Esophagus muscularis mucosa (tissue), 4 donors: ENCODE measurements at regions not wholly inside any gene's neighbourhood (a gene's known extent, or its start where the extent isn't known, plus 50 kb on each side); places are given as distances from the start of the nearest gene placed in this dataset.

Experiments
- DNase-seq: peaks from one replicate; pipeline ENCODE4 v3.0.0-alpha.2; 2017; ENCODE audit errors: extremely low spot score
- H3K27ac ChIP-seq, 4 donors: fragments of 200-600 bp; sonication (generic); replicated peaks in 1 of 4; 1 replicate in 3 of 4; 2 replicates in 1 of 4; pipeline ENCODE4 v1.5.1; 2016 to 2019; ENCODE audit warnings: mild to moderate bottlenecking in 1 of 4
- H3K27me3 ChIP-seq, 4 donors: fragments of 200-600 bp; sonication (generic); one replicate each; pipeline versions ENCODE4 v1.5.1 to v1.6.0; 2016 to 2019
- H3K36me3 ChIP-seq, 4 donors: fragments of 200-600 bp; sonication (generic); one replicate each; pipeline ENCODE4 v1.5.1; 2016 to 2019
- H3K4me1 ChIP-seq, 4 donors: fragments of 200-600 bp; sonication (generic); one replicate each; pipeline ENCODE4 v1.5.1; 2016 to 2019
- H3K4me3 ChIP-seq, 4 donors: fragments of 200-600 bp; sonication (generic); 1 replicate in 2 of 4; 2 replicates in 2 of 4; pipeline ENCODE4 v1.5.1; 2016 to 2019; ENCODE audit warnings: mild to moderate bottlenecking in 4 of 4, moderate library complexity in 1 of 4
- H3K9me3 ChIP-seq, 4 donors: fragments of 200-600 bp; sonication (generic); 1 replicate in 3 of 4; 2 replicates in 1 of 4; pipeline ENCODE4 v1.5.1; 2016 to 2019
- CTCF ChIP-seq, 3 experiments: fragments of 200-600 bp in 2 of 3; fragments of 450-650 bp in 1 of 3; sonication (generic) in 2 of 3; IDR thresholded peaks; one replicate each; pipeline ENCODE4 v1.5.1; 2017 to 2019; ENCODE audit warnings: antibody characterized with exemption in 3 of 3, mild to moderate bottlenecking in 2 of 3, moderate library complexity in 1 of 3
- EP300 ChIP-seq: sonication (generic); formaldehyde crosslinking; IDR thresholded peaks from one replicate; pipeline ENCODE4 v1.6.1; 2017; ENCODE audit warnings: antibody characterized with exemption
- POLR2A ChIP-seq: fragments of 450-650 bp; IDR thresholded peaks from one replicate; pipeline ENCODE4 v1.6.1; 2017; ENCODE audit warnings: antibody characterized with exemption, moderate library complexity, mild to moderate bottlenecking, low read depth
- POLR2AphosphoS5 ChIP-seq, 2 donors: sonication (generic); formaldehyde crosslinking; IDR thresholded peaks; one replicate each; pipeline ENCODE4 v1.6.1; 2017; ENCODE audit warnings: antibody characterized with exemption in 2 of 2
- WGBS: methylation state at CpG from one replicate; pipeline ENCODE4 v1.1.5; 2018; 5-methylcytosine and 5-hydroxymethylcytosine counted together
- intact Hi-C: fragments of 100-400 bp; cut with DNase I; formaldehyde crosslinking; loops from one replicate; pipeline ENCODE4 v1.15.1; 2023

DNA sequence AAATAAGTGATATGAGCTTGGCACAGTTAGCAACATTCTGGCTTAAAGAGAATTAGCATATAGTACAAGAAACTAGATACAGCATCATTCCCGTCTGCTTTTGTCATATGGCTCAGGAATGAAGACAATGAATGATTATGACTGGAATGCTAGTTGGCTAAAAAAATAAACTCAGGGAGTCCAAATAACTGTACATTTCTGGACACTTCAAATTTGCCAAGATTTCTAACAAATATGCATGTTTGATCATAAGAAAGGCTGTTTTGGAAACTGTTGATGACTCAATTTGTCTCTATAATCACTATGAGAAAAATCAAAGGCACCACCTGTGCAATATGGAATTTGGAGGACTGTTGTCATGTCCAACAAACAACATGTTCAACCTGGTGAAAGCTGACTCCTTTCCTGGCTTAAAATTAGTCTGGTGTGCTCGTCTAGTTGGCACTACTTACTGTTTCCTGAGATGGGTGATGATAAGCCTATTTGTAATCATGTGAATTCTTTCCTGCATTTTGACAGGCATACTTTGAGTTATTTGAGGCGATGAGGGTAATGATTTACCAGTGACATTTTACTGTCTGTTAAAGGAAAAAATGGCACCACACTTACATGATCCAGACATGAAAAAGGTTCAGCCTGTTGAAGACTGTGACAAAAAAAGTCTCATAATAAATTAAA lies 133.9 kb upstream of the CDH20 start:
- no peaks in the 10 kb centered on the region for H3K36me3 ChIP-seq
- 25% methylated on average over 3 of the region's 3 CpGs for WGBS
- H3K27me3 ChIP-seq: no peaks in the 10 kb centered on the region
- intact Hi-C loops: no loop called here
- H3K9me3 ChIP-seq: no peaks in the 10 kb centered on the region
- no peaks in the 10 kb centered on the region for H3K4me1 ChIP-seq
- no peak for TF ChIP-seq EP300
- TF ChIP-seq CTCF (IDR thresholded peaks at IDR 0.05): no peak
- TF ChIP-seq POLR2A: no peak
- no peak for TF ChIP-seq POLR2AphosphoS5 (IDR thresholded peaks at IDR 0.05)
- no peak for DNase-seq
- no peak overlapping the region for H3K27ac ChIP-seq
- no peak overlapping the region for H3K4me3 ChIP-seq

DNA sequence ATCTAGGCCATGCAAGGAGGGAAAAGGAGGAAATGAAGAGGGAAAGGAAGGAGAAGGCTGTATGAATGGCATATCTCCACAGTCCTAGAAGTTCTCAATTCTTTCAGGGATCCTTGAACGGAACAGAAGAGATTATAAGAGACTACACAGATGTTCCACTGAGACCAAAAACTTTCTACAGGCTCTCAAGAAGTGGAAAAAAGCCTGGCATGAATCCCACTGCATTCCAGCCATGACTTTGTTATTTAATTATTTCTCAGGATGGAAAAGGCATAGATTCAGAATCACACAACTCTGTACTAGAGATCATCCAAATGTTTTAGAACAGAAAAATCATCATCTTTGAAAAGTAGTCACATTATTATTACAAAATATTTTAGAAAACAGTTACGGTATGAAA lies 131.7 kb upstream of the CDH20 start:
- H3K27me3 ChIP-seq: no peaks in the 10 kb centered on the region
- intact Hi-C loops: no loop called here
- H3K9me3 ChIP-seq: no peaks in the 10 kb centered on the region
- H3K36me3 ChIP-seq: no peaks in the 10 kb centered on the region
- no peak overlapping the region for H3K27ac ChIP-seq
- no peak overlapping the region for H3K4me3 ChIP-seq
- 34% methylated on average over 2 of the region's 2 CpGs for WGBS
- no peak for DNase-seq
- TF ChIP-seq POLR2AphosphoS5 (IDR thresholded peaks at IDR 0.05) (no peak), POLR2A (no peak), CTCF (IDR thresholded peaks at IDR 0.05) (no peak), EP300 (no peak)
- H3K4me1 ChIP-seq: no peaks in the 10 kb centered on the region

GRCh38 chr18:61203151-61203550 lies 130.1 kb upstream of the CDH20 start:
- H3K9me3 ChIP-seq: no peaks in the 10 kb centered on the region
- H3K4me3 ChIP-seq: no peak overlapping the region
- no peak overlapping the region for H3K27ac ChIP-seq
- 93% methylated on average over 1 of the region's 1 CpG for WGBS
- no peaks in the 10 kb centered on the region for H3K4me1 ChIP-seq
- intact Hi-C loops: no loop called here
- no peaks in the 10 kb centered on the region for H3K36me3 ChIP-seq
- DNase-seq: no peak
- TF ChIP-seq POLR2A: no peak
- no peak for TF ChIP-seq EP300
- no peak for TF ChIP-seq POLR2AphosphoS5 (IDR thresholded peaks at IDR 0.05)
- TF ChIP-seq CTCF (IDR thresholded peaks at IDR 0.05): no peak
- no peaks in the 10 kb centered on the region for H3K27me3 ChIP-seq

DNA sequence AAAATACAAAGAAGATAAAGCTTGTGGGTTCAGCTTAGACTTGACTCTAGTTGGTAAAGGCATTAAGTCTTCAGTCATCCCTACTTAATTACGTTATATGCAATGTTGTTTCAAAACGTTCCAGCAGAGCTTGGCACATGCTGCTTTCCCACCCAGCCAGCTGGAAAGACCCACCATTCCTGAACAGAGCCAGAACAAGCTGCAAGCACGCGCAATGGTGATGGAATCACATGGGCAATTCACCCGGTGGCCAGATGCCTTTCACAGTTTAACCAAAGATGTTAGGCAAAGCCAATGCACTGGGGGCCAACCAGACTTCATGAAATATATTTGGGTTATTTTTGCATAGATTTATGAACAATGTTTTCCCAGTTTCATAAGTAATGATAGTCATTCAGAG lies 123.4 kb upstream of the CDH20 start:
- TF ChIP-seq CTCF (IDR thresholded peaks at IDR 0.05) (no peak), POLR2AphosphoS5 (IDR thresholded peaks at IDR 0.05) (no peak), POLR2A (no peak), EP300 (no peak)
- no peak for DNase-seq
- no peaks in the 10 kb centered on the region for H3K4me1 ChIP-seq
- H3K27ac ChIP-seq: no peak overlapping the region
- WGBS: 51% methylated on average over 4 of the region's 5 CpGs
- peaks cover 0 to 3% (median 0%) of the 10 kb centered on the region in 4 donors for H3K9me3 ChIP-seq
- no peaks in the 10 kb centered on the region for H3K27me3 ChIP-seq
- no peaks in the 10 kb centered on the region for H3K36me3 ChIP-seq
- no peak overlapping the region for H3K4me3 ChIP-seq
- intact Hi-C loops: no loop called here

- Histone ChIP-seq H3K27ac (no peak overlapping the region), H3K4me1 (no peaks in the 10 kb centered on the region), H3K9me3 (peaks cover 0 to 3% (median 0%) of the 10 kb centered on the region in 4 donors), H3K36me3 (no peaks in the 10 kb centered on the region), H3K27me3 (no peaks in the 10 kb centered on the region), H3K4me3 (no peak overlapping the region)
- 68% methylated on average over 6 of the region's 6 CpGs for WGBS
- DNase-seq: no peak
- intact Hi-C loops: no loop called here
- no peak for TF ChIP-seq CTCF (IDR thresholded peaks at IDR 0.05)
- no peak for TF ChIP-seq EP300
- no peak for TF ChIP-seq POLR2AphosphoS5 (IDR thresholded peaks at IDR 0.05)
- no peak for TF ChIP-seq POLR2A
These were observed 117.2 kb upstream of the CDH20 start for GRCh38 chr18:61216051-61216450.
